ENCODE measurements at regions not wholly inside any gene's neighbourhood (a gene's known extent, or its start where the extent isn't known, plus 50 kb on each side); places are given as distances from the start of the nearest gene placed in this dataset.

DNA sequence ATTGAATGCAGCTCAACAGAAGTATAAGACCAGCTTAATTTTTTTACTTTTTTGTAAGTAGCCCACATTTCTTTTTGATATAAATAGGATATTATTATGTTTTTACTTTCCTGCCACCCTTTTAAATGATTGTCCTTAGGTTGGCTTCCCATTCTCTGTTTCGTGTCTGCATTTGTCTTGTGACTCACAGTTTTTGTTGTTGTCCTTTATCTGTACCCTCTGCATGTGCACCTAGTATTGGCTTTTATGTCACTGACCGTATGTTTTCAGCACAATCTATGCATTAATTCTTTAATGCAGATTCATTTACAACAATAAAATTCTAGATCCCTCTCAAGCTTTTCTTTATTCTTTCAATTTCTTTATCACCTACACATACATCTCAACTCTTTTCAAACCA, 474.2 kb upstream of the FANCL start:
- WGBS, 2 donors, result 53 to 56% methylated on average over 2 of the region's 2 CpGs
- Histone ChIP-seq H3K27ac (no peak overlapping the region), H3K4me3 (no peak overlapping the region), H3K4me1 (no peaks in the 10 kb centered on the region), H3K36me3 (replicated peaks in 1 of 2; ENCODE audit: insufficient read depth in 1 of 2, low read depth in 2 of 2) (no peaks in the 10 kb centered on the region), H3K27me3 (no peaks in the 10 kb centered on the region), H3K9me3 (no peaks in the 10 kb centered on the region)
- DNase-seq (no peak), ATAC-seq (no peak)
- intact Hi-C loops (cut with DNase I), result no loop called here
- no peak for TF ChIP-seq POLR2A (IDR thresholded peaks at IDR 0.05)
- TF ChIP-seq, protein P1, sequence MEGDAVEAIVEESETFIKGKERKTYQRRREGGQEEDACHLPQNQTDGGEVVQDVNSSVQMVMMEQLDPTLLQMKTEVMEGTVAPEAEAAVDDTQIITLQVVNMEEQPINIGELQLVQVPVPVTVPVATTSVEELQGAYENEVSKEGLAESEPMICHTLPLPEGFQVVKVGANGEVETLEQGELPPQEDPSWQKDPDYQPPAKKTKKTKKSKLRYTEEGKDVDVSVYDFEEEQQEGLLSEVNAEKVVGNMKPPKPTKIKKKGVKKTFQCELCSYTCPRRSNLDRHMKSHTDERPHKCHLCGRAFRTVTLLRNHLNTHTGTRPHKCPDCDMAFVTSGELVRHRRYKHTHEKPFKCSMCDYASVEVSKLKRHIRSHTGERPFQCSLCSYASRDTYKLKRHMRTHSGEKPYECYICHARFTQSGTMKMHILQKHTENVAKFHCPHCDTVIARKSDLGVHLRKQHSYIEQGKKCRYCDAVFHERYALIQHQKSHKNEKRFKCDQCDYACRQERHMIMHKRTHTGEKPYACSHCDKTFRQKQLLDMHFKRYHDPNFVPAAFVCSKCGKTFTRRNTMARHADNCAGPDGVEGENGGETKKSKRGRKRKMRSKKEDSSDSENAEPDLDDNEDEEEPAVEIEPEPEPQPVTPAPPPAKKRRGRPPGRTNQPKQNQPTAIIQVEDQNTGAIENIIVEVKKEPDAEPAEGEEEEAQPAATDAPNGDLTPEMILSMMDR (IDR thresholded peaks at IDR 0.05), result no peak

DNA sequence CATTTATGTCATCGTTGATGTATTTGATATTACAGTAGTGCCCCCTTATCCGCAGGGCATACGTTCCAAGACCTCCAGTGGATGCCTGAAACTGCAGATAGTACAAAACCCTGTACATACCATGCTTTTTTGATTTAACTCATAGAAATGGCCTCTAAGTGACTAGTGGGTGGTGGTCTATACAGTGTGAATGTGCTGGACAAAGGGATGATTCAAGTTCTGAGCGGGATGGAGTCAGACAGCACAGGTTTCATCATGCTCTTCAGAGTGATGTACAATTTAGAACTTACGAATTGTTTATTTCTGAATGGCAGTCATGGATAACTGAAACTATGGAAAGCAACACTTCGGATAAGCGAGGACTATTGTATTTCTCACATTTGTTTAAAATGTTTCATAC, 473.1 kb upstream of the FANCL start:
- TF ChIP-seq, protein P1 (IDR thresholded peaks at IDR 0.05), result no peak
- TF ChIP-seq POLR2A (IDR thresholded peaks at IDR 0.05), result no peak
- no peak for DNase-seq
- Histone ChIP-seq H3K4me1 (no peaks in the 10 kb centered on the region), H3K9me3 (no peaks in the 10 kb centered on the region), H3K36me3 (replicated peaks in 1 of 2; ENCODE audit: insufficient read depth in 1 of 2, low read depth in 2 of 2) (no peaks in the 10 kb centered on the region), H3K4me3 (no peak overlapping the region), H3K27me3 (no peaks in the 10 kb centered on the region), H3K27ac (no peak overlapping the region)
- 78 to 84% methylated on average over 7 of the region's 7 CpGs for WGBS, 2 donors
- no peak for ATAC-seq
- intact Hi-C loops (cut with DNase I), result no loop called here

DNA sequence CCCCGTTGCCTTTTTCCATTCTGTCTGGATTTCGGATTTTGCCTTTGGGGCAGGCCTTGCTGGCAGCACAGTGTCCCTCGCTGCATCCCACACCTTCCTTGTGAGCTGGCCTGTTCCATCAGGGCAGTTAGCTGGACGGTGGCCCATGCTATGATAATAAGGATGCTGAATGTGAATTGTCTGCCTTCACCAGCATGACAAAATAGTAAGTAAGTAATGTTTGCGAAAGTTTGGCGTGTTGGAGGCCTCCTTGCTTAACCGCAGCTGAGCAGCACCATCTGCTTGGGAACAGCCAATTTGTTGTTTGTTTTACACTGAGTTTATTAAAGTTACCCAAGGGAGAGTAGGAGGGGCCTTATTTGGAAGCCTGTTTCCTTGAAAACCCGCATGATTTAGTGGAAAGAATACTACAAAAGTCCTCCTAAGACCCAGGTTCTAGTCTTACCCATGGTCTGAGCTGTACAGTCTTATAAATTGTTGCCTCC, 469.7 kb upstream of the FANCL start:
- Histone ChIP-seq H3K4me3 (no peak overlapping the region), H3K4me1 (no peaks in the 10 kb centered on the region), H3K27me3 (no peaks in the 10 kb centered on the region), H3K9me3 (no peaks in the 10 kb centered on the region), H3K27ac (no peak overlapping the region), H3K36me3 (replicated peaks in 1 of 2; ENCODE audit: insufficient read depth in 1 of 2, low read depth in 2 of 2) (no peaks in the 10 kb centered on the region)
- no peak for DNase-seq
- no peak for TF ChIP-seq POLR2A (IDR thresholded peaks at IDR 0.05)
- TF ChIP-seq, protein P1 (IDR thresholded peaks at IDR 0.05), result no peak
- WGBS, 2 donors, result 66 to 74% methylated on average over 8 of the region's 8 CpGs
- intact Hi-C loops (cut with DNase I), result no loop called here
- ATAC-seq, result no peak

DNA sequence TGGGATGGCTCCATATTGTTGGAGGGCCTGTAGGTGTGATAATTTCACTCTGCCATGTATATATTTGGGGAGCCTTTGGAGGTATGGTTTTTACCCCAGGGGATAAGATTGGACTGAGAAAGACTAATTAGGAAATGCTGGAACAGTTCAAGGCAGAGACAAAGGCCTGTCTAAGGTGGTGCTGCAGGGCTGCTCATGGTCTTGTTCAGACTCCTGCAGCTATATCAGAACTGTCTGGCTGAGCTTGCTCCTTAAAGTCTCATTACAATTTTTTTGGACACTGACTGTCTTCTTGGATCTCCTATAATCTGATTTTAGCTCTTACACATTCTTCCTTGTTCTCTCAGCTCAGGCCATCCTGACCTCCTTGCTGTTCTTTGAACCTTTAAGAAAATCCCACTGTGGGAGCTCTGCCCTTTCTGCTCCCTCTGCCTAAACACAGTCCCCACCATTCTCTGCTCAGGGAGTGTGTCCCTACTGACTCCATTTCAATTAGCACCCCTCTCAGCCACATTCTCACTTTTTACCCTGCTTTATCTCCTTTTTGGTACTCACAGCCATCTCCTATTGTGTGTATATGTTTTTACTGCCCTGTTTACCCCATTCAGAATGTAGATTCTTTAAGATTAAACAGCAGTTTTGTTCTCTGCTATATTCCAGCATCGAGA, 468.7 kb upstream of the FANCL start:
- intact Hi-C loops (cut with DNase I), result no loop called here
- 54 to 86% methylated on average over 1 of the region's 1 CpG for WGBS, 2 donors
- TF ChIP-seq POLR2A (IDR thresholded peaks at IDR 0.05), result no peak
- TF ChIP-seq, protein P1 (IDR thresholded peaks at IDR 0.05), result no peak
- H3K27ac ChIP-seq, result no peak overlapping the region
- no peaks in the 10 kb centered on the region for H3K27me3 ChIP-seq
- H3K9me3 ChIP-seq, result no peaks in the 10 kb centered on the region
- DNase-seq (no peak), ATAC-seq (no peak)
- H3K4me1 ChIP-seq, result no peaks in the 10 kb centered on the region
- H3K4me3 ChIP-seq, result no peak overlapping the region
- H3K36me3 ChIP-seq (replicated peaks in 1 of 2; ENCODE audit: insufficient read depth in 1 of 2, low read depth in 2 of 2), result no peaks in the 10 kb centered on the region

GRCh38 chr2:58709274-58709673, 468.1 kb upstream of the FANCL start:
- Histone ChIP-seq H3K27ac (no peak overlapping the region), H3K9me3 (no peaks in the 10 kb centered on the region), H3K36me3 (replicated peaks in 1 of 2; ENCODE audit: insufficient read depth in 1 of 2, low read depth in 2 of 2) (no peaks in the 10 kb centered on the region), H3K4me3 (no peak overlapping the region), H3K4me1 (no peaks in the 10 kb centered on the region), H3K27me3 (no peaks in the 10 kb centered on the region)
- ATAC-seq (no peak), DNase-seq (no peak)
- TF ChIP-seq POLR2A (IDR thresholded peaks at IDR 0.05), result no peak
- TF ChIP-seq, protein P1 (IDR thresholded peaks at IDR 0.05), result no peak
- 71 to 74% methylated on average over 4 of the region's 4 CpGs for WGBS, 2 donors
- intact Hi-C loops (cut with DNase I), result no loop called here
